Colon (tissue), 2 donors: ENCODE measurements at regions not wholly inside any gene's neighbourhood (a gene's known extent, or its start where the extent isn't known, plus 50 kb on each side); places are given as distances from the start of the nearest gene placed in this dataset.
A peak's percentile ranks its signal among the peaks of the same experiment; 100 is the strongest.

Experiments used
- FAIRE-seq: peaks from 2 replicates; lab custom pipeline; 2012; peaks lifted over from hg19 to GRCh38; lab: Jason Lieb, UNC
- donor health status: control.
- donor health status: control.

DNA sequence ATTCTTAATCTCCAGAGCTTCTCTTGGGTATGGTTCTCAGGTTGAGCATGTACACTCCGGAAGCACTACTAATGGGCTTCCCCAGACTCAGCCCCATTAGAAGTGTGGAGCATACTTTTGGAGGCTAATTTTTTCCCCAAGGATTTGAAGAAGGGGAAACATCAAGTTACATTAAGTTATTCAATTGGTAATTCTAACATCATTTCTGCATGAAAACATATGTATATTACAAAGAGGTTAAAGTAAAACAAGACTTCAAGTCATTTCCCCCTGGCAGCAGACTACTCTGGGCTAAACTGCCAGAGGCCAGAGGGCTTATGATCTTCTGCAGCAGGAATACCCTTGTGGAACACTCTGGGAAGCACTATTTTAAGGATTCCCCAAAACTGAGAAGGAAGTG is 227.7 kb upstream of the STK17B start:
- no peak for FAIRE-seq

- no peak for FAIRE-seq
Measured at GRCh38 chr2:196399722-196400691, 228.6 kb upstream of the STK17B start.

DNA sequence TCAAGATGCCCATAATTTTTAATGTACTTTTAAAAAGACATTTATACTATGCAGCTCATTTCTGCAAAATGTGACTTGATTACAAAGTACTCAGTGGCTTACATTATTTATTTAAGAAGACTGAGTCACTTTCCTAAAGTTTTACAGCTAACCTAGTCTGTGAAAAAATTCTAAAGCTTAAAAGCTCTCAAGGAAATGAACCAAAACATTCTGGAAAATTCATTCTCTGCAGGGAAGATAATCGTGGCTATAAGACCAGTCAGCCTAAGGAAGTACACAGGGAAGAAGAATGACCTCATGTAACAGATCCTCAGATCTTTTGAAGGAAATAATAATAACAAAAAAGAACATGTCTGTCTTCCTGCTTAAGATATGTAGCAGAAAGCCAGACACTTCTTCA is 232.1 kb upstream of the STK17B start:
- FAIRE-seq: no peak

- FAIRE-seq: no peak
Measured at GRCh38 chr2:196404276-196404675, 232.9 kb upstream of the STK17B start.

GRCh38 chr2:196407675-196408264 is 231.7 kb upstream of the CCDC150 start:
- no peak for FAIRE-seq

DNA sequence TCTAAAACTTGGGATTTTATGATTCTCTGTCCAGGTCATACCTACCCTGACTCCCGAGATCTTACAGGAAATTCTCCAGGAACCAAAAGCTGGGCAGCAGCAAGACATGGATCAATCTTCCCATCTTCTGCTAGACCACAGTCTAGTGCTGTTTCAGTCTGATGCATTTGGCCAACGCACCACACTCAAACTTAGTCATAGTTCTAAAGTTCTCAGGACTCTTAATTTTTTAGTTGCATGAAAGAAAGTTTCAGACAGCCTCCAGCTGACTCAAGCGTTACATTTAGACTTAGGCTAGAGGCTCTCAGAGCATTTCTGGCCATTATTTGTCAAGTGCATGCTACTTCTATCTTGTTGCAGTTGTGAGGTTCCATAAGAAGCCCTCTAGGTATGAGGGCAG is 230.1 kb upstream of the CCDC150 start:
- FAIRE-seq: no peak

DNA sequence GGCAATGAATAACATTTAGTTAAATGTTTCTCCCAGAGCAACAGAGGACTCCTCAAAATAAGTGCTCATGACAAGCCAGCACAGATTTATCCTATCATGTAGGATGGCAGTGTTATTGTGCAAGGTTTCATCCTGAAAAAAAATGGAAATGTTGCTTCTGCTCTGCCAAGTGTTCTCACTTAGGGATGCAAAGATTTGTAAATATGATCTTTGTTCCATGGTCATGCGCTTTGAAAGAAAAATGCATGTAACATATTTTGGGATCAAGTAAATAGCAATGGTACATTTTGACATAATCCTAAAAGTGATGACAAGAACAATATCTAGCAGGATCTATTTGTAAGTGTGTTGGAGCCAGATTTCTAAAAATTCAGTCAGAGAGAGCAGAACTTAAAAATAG is 229.5 kb upstream of the CCDC150 start:
- FAIRE-seq: no peak

DNA sequence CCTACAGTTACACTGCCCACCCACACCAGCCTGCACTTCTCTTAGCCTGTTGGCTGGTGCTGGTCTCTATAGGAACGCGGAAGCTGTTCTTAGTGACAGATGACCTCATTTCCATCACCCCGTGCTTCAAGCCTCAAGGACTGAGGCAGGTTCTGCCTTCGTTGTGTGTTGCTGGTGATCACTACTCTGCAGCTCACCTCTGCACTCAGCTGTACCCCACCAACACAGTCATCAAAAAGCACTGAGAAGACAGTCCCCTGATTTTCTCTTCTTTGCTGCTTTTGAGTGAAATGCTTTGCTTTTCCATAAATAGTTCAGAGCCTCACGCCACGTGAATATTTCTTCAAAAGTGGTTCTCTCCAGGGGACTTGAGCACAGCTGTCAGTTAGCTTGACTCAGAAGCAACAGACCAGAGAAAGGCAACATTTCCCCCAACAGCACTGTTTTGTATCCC is 225.7 kb upstream of the CCDC150 start:
- no peak for FAIRE-seq

DNA sequence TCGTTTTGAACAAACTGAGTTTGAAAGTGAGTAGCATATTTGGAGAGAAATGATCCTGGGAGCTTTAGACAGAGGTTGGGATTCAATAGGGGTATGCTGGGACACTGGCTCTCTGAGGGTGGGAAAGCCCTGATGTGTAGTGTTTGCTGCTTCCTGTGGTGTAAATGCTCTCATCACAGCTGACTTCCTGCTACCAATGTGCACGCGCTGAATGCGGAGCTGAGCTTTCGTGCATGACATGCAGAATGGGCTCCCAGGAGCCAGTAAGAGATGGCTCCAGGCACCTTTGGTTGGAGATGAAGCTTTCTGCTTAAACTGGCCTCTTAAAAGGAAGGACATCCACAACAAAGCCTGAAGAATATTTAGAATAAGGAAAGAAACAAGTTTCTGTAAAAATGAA is 224.1 kb upstream of the CCDC150 start:
- FAIRE-seq: no peak

DNA sequence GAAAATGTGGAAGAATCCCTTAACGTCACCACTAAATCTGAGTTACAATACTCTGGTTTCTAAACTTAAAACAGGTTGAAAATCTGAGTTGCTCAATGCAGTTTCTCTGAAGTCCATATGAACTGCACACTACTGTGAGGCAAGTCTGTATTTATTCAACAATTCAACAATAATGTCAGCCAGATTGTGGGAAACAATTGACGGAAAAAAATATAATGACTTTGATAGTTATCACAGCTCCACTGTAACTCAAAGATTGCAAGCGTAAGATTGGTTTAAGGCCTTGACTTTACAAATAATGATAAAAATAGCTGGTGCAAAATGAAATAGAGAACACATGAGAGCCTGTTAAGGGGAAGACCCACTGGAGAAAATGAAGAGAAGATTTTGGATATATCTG is 219.4 kb upstream of the CCDC150 start:
- no peak for FAIRE-seq

DNA sequence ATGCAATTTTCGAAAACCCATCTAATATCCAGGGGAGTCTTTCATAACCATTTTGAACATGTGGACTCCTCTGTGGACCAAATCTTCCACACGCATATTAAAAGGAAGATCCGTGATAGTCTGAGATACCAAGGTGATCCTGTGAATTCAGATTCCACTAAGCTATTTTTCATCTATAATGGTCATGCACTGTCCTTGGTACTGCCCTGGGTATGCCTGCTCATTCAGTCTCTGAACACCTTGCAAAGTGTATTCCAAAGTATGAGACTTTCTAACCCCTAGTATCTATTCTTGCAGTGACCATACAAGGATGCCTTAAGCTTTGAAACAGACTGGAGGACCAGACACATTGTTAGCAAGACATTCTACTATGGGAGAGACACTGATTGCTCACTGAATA is 217.6 kb upstream of the CCDC150 start:
- FAIRE-seq: no peak

DNA sequence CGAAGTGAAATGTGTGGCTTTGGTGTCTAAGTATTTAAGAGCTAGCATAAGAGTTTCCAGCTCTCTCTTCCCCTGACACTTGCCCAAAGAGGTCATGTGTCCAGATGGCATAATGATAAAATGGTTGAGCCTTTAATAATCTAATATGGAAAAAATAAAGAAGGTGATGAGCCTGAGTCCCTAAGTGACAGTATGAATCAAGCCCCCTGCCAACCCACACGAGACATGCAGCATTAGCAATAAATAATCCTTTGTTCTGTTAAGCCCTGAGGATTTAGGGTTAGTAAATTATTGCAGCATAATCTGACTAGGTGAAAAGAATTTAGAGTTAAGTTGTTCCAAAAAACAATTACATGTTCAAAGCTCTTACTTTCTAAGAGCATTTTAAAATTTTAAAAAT is 217.2 kb upstream of the CCDC150 start:
- no peak for FAIRE-seq

DNA sequence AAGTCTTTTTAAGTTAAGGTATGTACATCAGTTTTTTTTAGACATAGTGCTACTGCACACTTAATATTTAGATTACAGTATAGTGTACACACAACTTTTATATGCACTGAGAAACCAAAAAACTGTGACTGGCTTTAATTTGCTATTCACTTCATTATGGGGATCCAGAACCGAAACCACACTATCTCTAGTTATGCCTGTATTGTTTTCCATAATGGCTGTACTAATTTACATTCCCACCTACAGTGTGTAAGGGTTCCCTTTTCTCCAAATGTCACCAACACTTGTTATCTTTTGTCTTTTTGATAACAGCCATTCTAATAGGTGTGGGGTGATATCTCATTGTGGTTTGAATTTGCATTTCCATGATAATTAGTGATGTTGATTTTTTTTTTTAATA is 213.4 kb upstream of the CCDC150 start:
- FAIRE-seq: no peak

DNA sequence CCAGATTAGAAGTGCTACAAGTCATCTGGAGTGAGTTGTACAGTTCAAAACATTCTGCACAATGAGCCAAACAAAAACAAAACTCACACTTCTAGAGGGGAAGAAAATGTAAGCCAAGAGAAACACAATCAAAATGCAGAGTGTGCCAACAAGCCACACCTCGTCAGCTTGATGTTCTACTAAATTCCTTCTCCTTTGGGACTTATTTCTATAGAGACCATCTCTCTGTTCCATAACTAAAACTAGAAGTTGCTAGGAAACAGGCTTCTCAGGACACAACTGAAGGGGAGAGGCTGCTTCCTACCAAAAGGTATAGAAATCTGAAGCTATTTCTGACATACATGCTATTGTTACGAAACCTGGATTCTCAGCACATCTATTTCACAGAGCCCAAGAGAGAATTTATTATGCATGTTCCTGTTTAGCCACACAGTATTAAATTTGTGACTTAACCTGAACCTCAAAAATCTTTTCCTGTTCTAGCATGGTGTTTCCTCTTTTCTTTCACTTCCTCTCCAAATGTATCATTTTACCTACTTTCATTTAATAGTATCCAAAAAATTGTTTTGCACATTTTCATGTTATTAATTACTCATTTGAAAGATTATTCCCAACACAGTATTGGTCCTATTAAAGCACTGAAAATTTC is 211.4 kb upstream of the CCDC150 start:
- FAIRE-seq: no peak

DNA sequence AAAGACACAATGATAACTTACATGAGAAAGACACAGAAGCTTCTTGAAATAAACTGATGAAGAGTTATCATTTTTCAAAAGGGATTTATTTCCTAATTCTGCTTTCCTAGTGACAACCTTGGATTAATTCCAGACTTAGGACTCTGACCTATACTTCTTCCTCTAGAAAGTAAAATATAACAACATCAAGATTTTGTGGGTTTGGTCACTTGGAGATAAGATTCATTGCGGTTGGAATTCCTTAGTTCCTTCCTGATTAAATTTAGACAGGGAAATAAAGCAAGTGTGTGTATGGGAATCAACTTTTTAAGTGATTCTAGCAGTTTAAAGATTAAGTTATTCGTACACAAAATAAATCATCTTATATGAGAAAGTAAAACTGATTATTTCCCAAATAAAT is 208.4 kb upstream of the CCDC150 start:
- no peak for FAIRE-seq

DNA sequence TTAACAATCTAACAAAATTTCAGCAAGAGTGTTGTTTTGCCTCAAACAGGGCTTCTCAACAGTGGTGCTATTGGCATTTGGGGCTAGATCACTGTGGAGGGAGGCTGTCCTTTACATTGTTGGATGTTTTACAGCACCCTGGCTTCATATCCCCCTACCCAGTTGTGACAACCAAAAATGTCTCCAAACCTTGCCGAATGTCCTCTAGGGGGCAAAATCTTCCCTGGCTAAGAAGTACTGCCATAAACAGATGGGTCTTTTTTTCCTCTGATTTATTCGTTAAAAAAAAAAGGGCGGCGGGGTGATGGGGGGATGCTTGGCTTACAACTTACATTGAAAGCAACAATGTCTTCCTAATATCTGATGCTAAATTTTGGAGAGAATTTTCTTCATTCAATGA is 207.6 kb upstream of the CCDC150 start:
- no peak for FAIRE-seq

DNA sequence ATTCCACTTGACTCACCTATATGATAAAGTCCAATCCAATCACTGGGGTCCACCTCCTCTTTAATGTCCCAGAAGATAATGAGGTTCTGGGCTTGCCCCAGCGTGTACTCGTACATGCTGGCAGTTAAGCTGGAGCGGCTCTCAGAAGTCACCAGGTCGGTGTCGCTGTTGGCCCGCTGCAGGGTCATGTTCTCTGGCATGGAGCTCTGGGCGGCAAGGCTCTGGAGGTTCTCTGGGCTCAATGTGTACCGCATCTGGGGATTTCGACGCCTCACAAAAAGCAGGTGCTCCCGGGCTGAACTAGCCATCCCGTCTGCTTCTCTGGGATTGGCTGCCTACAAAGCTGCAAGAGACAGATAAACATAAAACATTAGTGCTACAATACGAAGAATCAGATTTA is 206.4 kb upstream of the CCDC150 start:
- no peak for FAIRE-seq

GRCh38 chr2:196434217-196434616 is 205.3 kb upstream of the CCDC150 start:
- no peak for FAIRE-seq

DNA sequence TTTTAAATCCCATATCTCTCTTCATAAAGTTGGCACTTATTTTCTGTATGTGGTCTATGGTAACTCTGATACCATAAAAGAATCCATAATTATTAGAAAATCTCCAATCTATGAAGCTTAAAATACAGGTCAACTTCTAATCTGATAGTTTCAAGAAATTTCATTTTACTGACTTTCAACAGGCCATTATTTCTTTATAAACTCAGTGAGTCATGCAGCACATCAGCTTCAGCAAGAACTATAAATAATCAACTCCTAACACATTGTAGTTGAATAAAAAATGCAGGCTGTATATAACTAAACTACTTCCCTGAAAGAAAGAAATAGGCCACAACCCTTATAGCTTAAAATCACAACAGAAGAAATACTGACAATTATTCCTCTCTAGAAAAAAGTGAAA is 204.3 kb upstream of the CCDC150 start:
- FAIRE-seq: no peak

DNA sequence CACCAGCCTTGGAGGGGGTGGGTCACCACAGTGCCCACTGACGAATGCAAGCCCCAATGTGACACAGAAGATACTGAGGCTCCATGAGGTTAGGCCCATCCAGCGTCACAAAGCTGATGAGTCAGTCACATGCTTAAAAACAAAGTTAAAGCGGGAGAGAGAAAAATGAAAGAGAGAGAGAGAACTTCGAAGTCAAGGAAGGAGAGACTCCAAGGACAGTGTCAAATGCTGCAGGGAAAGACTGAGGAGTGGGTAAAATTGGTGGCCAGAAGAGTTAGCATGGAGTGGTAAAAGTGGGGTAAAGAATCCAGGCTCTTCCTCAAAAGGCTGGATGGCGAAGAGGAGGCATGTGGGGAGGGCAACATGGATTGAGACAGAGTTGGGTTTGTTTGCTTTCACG is 201.9 kb upstream of the CCDC150 start:
- no peak for FAIRE-seq

- no peak for FAIRE-seq
Measured at GRCh38 chr2:196439760-196440159, 199.8 kb upstream of the CCDC150 start.

DNA sequence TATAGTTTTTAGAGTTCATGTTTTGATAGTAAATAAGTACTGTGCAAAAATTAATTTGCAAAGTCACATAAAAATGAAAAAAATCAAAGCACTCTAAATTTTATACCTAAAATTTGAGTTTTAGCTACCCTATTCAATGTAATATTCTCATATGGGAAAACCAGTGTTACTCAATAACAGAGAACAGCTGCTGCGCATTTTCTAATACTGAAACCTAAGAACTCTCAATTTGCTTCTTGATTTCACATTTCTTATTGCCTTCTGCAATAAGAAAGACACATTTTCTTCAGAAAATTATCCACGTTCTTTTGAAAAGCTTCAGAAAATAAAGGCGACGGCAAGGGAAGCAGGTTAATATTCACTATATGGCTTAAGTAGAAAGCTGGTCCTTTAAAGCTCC is 199.1 kb upstream of the CCDC150 start:
- peak; percentile 24 for FAIRE-seq

DNA sequence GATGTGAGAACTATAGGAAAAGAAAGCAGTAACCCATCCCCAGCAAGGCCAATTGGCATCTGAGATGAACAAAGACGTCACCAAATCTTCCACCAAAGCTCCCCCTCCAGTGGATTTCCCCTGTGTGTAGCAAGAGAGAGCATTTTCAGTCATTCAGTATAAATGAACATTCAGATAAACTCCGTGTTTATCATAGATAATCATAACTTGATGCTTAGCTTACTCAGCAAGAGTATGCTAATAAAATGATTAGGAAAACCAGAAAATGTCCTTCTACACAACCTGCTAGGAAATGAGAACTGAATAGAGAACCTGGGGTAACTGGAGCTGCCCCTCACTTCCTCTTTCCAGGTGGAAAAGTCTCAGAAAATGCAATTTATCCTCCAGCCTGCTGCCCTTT is 198.0 kb upstream of the CCDC150 start:
- no peak for FAIRE-seq
